Fibroblast of pulmonary artery (primary cell): ENCODE measurements at regions not wholly inside any gene's neighbourhood (a gene's known extent, or its start where the extent isn't known, plus 50 kb on each side); places are given as distances from the start of the nearest gene placed in this dataset.
"Not testable (repeated sequence)": the region's sequence is repeated elsewhere in the genome, so short reads cannot be mapped to it uniquely, and the experiment has no call there.

ENCODE experiments used
- DNase-seq: peaks from one replicate; pipeline ENCODE4 v3.0.0-alpha.2; 2010; ENCODE audit warnings: low read depth
- H3K4me3 ChIP-seq: replicated peaks from 2 replicates; pipeline ENCODE4 v1.5.1; 2011; ENCODE audit warnings: low read depth, mild to moderate bottlenecking, control low read depth, low read length, moderate library complexity
- TF ChIP-seq, protein P1 (sequence below): IDR thresholded peaks from 2 replicates; pipeline ENCODE4 v1.5.1; 2011; ENCODE audit warnings: mild to moderate bottlenecking, control low read depth, low read length, inconsistent platforms; ENCODE audit errors: missing control alignments

- no peak overlapping the region for H3K4me3 ChIP-seq
- DNase-seq, result no peak
- TF ChIP-seq, protein P1, sequence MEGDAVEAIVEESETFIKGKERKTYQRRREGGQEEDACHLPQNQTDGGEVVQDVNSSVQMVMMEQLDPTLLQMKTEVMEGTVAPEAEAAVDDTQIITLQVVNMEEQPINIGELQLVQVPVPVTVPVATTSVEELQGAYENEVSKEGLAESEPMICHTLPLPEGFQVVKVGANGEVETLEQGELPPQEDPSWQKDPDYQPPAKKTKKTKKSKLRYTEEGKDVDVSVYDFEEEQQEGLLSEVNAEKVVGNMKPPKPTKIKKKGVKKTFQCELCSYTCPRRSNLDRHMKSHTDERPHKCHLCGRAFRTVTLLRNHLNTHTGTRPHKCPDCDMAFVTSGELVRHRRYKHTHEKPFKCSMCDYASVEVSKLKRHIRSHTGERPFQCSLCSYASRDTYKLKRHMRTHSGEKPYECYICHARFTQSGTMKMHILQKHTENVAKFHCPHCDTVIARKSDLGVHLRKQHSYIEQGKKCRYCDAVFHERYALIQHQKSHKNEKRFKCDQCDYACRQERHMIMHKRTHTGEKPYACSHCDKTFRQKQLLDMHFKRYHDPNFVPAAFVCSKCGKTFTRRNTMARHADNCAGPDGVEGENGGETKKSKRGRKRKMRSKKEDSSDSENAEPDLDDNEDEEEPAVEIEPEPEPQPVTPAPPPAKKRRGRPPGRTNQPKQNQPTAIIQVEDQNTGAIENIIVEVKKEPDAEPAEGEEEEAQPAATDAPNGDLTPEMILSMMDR, result no peak
These were observed 217.3 kb downstream of the SYT10 start for GRCh38 chr12:33222357-33222756.

DNA sequence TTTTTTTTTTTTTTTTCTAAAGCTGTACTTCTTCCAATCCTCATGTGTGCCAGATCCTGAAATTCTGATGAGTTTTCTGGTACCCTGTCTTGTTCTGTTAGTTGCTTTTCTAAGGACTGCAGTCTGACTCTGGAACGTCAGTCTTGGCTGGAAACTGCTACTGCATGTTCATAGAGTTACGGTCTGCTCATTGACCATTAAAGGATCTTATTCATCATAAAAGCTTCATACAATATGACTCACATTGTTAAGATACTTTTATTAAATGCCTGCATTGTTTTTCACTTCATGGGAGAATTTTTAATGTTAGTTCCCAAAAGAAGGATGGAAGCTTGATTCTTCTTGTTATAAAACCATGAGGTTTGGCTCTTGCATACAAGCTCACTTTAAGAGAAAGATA is 233.6 kb downstream of the SYT10 start:
- TF ChIP-seq, protein P1, result no peak
- DNase-seq, result no peak
- no peak overlapping the region for H3K4me3 ChIP-seq

DNA sequence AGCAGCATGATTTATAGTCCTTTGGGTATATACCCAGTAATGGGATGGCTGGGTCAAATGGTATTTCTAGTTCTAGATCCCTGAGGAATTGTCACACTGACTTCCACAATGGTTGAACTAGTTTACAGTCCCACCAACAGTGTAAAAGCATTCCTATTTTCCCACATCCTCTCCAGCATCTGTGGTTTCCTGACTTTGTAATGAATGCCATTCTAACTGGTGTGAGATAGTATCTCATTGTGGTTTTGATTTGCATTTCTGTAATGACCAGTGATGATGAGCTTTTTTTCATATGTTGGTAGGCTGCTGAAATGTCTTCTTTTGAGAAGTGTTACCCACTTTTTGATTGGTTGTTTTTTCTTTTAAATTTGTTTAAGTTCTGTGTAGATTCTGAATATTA is 245.2 kb downstream of the SYT10 start:
- DNase-seq, H3K4me3 ChIP-seq: not testable (repeated sequence)

GRCh38 chr12:33192226-33192625 is 247.4 kb downstream of the SYT10 start:
- H3K4me3 ChIP-seq, result no peak overlapping the region
- DNase-seq, result no peak
- TF ChIP-seq, protein P1, result no peak

- TF ChIP-seq, protein P1, result no peak
- H3K4me3 ChIP-seq, result no peak overlapping the region
- DNase-seq, result no peak
These were observed 252.2 kb downstream of the SYT10 start for GRCh38 chr12:33187409-33187808.

GRCh38 chr12:33184161-33184560 is 255.5 kb downstream of the SYT10 start:
- no peak overlapping the region for H3K4me3 ChIP-seq
- TF ChIP-seq, protein P1, result no peak
- DNase-seq, result no peak

DNA sequence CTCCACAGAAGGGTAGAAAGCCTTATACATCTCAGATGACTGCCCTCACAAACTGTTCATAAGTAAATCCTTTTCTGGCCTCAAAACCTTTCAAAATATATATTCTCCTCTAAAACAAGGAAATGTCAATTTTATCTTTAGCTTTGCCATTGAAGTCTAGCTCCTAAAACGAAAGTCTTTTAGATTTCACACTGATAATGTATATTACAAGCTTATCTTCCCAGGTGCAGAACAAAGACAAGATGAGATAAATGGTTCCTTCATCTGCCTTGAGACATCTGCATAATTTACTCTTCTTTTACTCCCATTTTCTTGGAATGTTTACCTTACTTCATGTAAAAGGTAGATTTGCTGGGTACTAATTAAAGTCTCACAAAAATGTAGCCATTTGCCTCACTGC is 257.1 kb downstream of the SYT10 start:
- DNase-seq, result no peak
- TF ChIP-seq, protein P1, result no peak
- H3K4me3 ChIP-seq, result no peak overlapping the region

DNA sequence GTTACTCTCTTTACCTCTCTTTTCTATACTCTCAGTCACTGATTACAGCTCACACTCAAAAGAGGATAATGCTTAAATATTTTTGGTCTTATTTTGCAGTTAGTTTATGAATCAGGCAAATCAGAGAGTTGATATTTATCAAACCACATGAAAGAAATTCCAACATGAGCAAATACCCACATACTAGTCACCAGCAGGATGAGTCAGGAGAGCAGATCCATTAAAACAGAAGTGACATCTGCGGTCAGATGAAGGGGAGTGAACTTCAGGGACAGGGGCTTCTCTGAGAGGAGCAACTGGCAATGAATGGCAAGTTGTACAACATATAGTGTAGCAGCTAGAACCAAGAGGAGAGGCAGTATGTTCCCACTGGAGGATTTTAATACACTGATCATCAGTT is 258.7 kb downstream of the SYT10 start:
- H3K4me3 ChIP-seq, result no peak overlapping the region
- TF ChIP-seq, protein P1, result no peak
- no peak for DNase-seq

DNA sequence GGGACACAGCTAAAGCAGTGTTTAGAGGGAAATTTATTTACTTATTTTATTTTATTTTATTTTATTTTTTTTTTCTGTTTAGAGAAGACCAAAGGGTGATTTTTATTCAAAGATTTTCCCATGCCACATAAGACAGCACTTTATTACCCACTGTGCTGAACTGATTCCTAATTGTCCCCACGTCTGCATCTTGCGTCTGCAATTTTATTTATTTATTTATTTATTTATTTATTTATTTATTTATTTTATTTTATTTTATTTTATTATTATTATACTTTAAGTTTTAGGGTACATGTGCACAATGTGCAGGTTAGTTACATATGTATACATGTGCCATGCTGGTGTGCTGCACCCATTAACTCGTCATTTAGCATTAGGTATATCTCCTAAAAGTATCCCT is 269.7 kb upstream of the PKP2 start:
- not testable (repeated sequence) for DNase-seq, H3K4me3 ChIP-seq
